ENCODE measurements at regions not wholly inside any gene's neighbourhood (a gene's known extent, or its start where the extent isn't known, plus 50 kb on each side); places are given as distances from the start of the nearest gene placed in this dataset.

DNA sequence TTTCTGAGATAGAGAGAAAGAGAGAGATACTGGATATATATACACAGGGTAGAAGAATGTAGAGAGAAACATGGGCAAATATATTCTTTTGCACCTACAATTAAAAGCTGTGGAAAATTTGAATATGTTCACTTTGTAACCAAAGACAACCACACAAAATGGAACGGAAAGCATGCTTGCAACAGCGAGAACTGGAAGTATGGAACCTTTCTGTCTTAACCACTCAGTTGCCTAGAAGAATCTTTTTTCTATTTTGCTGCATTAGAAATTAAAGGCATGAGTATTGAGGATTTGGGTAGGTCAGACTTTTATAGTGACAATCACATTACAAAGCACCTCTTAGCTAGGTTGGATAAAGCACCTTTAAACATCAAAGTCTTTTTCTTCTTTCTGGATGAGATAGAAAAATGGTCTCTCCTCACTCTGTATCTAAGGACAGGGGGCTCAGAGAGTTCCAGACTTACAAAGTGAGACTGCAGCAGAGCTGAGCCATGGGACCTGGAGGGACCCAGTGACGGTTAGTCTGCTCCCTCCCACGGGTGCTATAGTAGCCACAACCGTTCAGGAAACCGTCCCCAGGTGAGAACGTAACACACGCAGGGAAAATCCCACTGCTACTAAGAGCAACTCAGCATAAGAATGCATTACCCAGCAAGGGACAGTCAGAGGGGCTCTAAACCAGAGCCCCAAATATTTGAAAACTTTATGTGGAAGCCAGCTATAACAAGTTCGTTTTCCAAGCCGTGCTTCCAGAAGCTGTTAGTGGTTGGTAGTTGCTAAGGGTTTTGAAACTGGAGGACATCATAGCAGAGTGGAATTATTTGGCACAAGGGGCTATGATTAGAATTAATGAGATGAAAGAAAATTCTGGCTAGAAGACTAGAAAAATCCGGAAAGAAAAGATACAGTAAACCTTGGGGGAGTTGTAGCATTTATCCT is 97.1 kb downstream of the DAD1 start (continued):
- TF ChIP-seq TCF3 (IDR thresholded peaks at IDR 0.05; ENCODE audit: borderline replicate concordance, insufficient read depth, low read depth, low read length) (no peak), IRF3 (IDR thresholded peaks at IDR 0.05) (no peak), ATF7 (IDR thresholded peaks at IDR 0.05; ENCODE audit: low read depth) (peak; percentile 66), GABPA (IDR thresholded peaks at IDR 0.05; ENCODE audit: low read depth) (no peak), CBX3 (IDR thresholded peaks at IDR 0.05; ENCODE audit: borderline replicate concordance, low read depth) (no peak), STAT1 (conservative IDR thresholded peaks at IDR 0.05) (no peak), FOS (IDR thresholded peaks at IDR 0.05; ENCODE audit: borderline replicate concordance, extremely low read depth, insufficient read length) (no peak), MYB (IDR thresholded peaks at IDR 0.05; ENCODE audit: borderline replicate concordance, low read depth, low read length) (peak; percentile 94), CUX1 (IDR thresholded peaks at IDR 0.05; ENCODE audit: insufficient replicate concordance, low read depth, low read length) (peak; percentile 98), CHD2 (IDR thresholded peaks at IDR 0.05; ENCODE audit: borderline replicate concordance, low read depth, low read length) (peak; percentile 75), ZBTB33 (IDR thresholded peaks at IDR 0.05) (no peak), ZBTB40 (IDR thresholded peaks at IDR 0.05; ENCODE audit: borderline replicate concordance) (peak; percentile 85; the same call in 1 of the 2 replicates), KLF5 (IDR thresholded peaks at IDR 0.05; ENCODE audit: partially characterized antibody) (no peak), CREM (IDR thresholded peaks at IDR 0.05; ENCODE audit: low read depth) (peak; percentile 79), MEF2B (IDR thresholded peaks at IDR 0.05; ENCODE audit: partially characterized antibody, poor library complexity, severe bottlenecking) (peak; percentile 96)
- TF ChIP-seq, protein P1, sequence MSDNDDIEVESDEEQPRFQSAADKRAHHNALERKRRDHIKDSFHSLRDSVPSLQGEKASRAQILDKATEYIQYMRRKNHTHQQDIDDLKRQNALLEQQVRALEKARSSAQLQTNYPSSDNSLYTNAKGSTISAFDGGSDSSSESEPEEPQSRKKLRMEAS (IDR thresholded peaks at IDR 0.05; ENCODE audit: low read depth, low read length): no peak
